ENCODE measurements at regions not wholly inside any gene's neighbourhood (a gene's known extent, or its start where the extent isn't known, plus 50 kb on each side); places are given as distances from the start of the nearest gene placed in this dataset.

DNA sequence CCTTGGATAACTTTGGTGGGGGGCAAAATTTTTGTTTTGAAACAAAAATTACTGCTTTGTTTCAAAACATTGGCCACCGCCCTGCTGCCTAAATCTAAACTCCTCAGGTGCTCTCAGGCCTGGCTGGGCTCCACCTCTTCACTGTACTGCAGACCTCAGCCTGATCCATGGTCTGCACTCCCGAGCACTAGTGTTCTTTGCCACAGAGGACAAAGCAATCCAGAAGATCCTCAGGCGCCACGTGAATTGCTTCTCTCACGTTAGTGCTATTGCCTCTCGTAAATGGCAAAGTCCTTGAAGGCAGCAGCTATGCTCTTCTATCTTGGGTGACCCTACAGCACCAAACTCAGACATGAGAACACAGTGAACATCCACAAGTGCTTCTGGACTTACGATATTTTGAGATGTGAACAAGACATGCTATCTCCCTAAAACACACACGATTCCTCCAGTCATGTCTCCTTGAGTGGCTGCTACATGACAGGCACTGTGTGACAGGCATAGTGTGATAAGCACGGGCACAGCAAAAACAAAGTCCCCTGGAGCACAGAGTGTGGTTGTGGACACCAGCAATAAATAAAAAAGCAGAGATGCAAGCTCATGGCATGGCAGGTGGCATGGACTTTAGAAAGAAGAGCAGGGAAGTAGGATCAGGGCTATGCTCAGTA lies 582.1 kb upstream of the DPP6 start:
- no peak for DNase-seq

DNA sequence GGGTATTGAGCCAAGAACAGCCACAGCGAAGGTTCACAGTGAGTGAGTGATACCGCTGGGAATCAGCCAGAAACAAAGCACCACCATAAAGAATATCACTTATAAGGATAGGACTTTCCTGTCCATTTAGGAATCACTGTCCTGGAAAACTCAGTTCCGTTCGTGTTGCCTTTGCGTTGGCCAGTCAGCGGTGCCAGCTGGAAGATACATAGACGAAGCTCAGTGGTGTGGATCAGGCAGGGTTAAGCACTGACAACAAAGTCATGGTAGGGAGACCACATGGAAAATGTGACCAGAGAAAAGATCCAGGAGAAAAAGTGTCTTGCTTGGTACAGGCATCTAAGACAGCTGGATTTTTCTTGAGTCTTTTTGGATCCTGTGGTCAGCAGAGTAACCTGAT lies 579.7 kb upstream of the DPP6 start:
- DNase-seq, result no peak

DNA sequence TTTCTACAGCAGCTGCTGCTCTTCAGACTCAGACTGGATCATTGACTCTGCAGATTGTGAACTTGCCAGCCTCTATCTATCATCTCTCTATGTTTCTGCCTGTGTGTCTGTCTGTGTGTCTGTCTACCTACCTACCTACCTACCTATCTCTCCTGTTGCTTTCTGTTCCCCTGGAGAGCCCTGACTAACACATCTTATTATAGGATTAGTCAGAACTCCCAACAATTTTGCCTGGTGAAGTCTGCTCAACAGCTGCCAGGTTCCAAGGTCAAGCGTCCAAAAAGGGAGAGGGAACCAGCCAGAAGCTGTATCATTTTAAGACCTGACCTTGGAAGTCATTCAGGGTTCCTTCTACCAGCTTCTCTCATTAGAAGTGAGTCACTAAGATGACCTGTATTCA lies 579.0 kb upstream of the DPP6 start:
- no peak for DNase-seq

- no peak for DNase-seq
Observed at GRCh38 chr7:153475239-153475638, 577.0 kb upstream of the DPP6 start.

- no peak for DNase-seq
Observed at GRCh38 chr7:153476166-153476565, 576.0 kb upstream of the DPP6 start.

- no peak for DNase-seq
Observed at GRCh38 chr7:153496257-153496656, 555.9 kb upstream of the DPP6 start.

DNA sequence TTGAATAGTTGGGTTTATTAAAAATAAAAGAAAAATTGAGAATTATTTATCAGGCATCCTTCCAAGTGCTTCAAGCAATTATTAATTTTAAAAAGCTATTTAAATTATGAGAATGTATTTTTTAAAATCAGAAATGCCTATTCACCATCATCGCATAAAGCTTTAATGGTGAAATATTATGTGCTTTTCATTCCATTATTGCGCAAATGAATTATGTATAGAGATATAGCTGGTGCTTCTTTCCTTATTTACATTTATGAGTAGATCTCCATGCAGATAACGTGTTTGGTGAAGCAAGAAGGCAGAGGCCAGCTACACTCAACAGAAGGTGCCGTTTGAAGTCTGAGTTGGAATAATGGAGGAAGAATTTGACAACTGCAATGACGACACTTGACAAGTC lies 549.1 kb upstream of the DPP6 start:
- no peak for DNase-seq

DNA sequence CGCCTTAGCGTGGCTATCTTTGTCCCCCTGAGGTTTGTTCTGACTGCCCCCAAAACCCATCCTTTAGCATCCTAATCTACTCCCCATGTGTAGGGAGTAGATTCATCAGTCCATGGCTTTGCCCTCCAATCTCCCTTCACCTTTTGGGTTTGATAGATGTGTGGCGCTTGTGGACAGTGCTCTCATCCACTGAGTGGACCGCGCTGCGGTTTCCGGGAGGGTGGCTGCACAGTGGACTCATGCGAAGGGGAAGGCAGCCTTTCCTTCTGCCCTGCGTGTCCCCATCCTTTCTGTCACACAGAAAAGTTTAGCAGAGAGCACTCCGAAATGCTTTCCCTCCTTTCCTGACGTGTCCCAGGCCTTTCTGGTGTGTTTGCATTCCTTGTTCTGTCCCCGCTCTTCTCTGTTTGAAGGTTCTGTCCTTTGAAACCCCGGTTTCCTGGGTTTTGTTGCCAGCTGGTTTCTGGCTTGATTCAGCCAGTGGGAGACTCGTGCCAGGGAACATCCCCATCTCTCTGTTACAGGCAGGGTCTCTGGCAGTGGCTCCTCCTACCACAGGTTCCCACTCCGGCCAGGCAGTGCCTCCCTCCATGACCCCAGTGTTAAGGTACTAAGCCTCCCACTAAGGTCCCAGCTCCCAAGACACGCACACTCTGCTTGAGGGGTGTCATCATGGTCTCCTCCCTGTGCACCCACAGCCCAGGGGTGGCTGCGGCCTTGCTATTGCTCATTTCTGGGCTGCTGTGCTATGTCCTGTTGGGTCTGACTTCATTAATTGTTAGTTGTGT lies 547.7 kb upstream of the DPP6 start:
- DNase-seq, result no peak

DNA sequence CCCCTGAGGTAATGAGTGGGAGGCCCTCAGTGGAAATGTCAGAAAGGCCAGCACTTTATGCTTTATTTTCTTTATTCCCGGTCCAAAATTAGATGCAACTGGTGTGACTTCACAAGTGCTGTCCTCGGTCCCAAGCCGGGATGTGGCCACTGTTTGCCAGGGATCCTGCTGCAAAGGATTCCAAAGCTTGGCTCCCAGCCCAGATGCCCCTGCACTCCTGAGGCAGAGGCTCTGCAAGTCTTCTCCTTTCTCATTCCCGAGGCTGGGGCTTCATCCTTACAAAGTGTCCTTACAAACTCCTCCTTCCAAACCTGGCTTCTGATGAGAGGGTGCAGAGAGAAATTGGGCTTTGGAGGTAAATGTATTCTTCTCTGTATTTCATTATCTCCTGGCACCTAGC lies 544.3 kb upstream of the DPP6 start:
- no peak for DNase-seq

DNA sequence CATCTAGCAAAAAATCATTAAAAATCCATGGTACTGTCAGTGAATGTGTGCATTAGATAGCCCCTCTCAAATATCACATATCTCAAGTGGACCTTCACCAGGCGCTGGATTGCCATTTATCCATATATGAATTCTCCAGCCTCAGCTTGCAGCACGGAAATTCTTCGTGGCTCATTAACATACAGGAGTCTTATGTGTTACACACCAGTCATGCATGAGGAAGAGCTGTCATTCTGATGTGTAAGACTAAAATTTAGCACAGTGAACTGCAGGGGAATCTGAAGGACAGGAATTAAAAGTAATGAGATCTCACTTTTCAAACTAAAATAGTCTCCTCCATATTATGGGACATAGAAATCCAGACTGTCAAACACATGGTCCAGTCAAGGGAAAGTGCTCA lies 542.4 kb upstream of the DPP6 start:
- no peak for DNase-seq

DNA sequence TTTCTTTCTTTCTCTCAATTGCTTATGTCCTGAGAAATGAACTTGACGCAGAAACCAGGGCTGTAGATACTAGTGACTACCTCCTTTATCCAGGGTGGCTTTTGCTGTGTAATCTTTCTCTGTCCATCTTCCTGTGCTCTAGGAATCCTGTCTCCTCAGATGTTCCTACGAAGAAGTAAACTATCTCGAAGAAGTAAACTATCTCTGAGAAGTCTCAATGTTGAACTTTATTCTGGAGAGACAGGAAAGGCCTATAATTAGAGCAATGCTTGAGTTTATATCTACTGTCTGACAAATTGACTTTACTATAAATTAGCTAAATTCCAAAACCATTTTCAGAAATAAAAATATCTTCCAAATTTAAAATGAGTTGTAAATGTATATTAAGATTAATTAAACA lies 541.5 kb upstream of the DPP6 start:
- no peak for DNase-seq

DNA sequence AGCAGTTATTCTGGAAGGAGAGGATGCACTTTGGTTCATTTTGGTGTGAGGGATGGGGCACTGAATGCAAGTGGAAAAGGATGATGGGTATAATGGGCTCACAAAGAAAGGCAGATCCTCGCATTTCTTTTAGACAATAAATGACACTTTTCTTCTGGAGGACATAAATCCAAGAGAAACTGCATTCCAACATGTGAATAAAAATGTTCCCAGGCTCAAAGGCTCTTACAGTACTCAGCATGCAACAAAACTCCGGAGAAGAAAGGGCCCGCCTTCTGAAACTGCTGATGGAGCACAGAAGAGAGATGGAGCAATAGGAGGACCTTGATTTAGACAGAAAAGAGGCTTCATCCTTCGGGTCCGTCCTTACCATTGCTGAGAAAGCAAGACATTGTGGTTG lies 538.2 kb upstream of the DPP6 start:
- DNase-seq, result no peak

- DNase-seq, result no peak
Observed at GRCh38 chr7:153515359-153515758, 536.8 kb upstream of the DPP6 start.

- DNase-seq, result no peak
Observed at GRCh38 chr7:153518201-153518984, 533.8 kb upstream of the DPP6 start.

DNA sequence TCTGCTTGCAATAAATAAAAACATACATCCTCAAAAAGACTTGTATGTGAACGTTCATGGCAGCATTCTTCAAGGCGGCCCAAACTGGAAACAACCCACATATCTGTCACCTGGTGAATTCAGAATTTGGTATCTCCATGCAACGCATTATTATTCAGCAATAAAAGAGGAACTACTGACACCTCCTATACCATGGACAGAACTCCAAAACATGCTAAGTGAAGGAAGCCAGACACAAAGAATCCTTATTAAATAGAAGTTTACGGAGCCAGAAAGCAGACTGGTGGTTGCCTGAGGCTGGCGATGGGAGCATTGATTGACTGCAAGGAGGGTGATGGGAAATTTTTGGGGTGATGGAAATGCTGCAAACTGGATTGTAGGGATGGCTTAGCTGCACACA lies 530.8 kb upstream of the DPP6 start:
- no peak for DNase-seq

DNA sequence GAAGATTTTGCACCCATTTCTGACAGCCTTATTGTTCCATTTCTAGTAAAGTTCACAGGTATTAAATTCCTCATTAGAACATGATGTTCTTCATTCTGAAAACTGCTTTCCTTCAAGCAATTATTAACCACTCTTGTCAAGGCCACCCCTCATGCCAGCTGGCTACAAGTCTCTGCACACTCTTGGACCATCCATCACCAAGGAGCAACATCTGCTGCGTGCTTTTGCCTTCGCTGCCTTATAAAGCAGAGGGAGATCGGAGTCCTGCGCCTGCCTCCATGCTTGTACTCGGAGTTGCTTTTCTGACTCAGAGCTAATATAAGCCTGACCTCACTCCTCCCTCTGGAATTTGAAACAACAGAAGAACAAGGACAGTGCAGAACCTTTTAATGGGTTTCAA lies 529.9 kb upstream of the DPP6 start:
- DNase-seq, result no peak

- no peak for DNase-seq
Observed at GRCh38 chr7:153523320-153524015, 528.7 kb upstream of the DPP6 start.

DNA sequence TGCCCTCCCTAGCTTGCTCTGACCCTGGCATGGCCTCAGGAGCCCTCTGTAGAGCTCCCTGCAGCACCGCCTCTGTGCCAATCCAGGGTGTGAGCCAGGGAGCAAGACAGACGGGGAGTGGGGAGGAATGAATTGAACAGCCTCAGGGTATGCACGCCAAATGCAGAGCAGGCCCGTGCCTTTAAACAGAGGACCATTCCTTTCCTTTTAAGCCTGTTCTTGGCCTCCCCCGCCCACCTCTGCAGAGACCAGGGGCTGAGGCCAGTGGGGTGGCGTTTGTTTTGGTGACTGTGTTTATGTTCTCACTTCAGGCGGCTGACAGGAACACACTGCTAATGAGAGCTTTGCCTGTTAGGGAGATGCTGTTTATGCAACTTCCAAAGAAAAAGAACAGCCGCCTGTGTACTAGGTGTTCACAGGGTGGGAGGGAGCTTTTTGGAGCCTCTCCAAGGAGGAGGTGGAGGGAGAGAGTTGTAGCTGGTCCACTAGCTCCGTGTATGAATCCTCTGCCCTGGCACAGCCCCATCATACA lies 528.1 kb upstream of the DPP6 start:
- no peak for DNase-seq

DNA sequence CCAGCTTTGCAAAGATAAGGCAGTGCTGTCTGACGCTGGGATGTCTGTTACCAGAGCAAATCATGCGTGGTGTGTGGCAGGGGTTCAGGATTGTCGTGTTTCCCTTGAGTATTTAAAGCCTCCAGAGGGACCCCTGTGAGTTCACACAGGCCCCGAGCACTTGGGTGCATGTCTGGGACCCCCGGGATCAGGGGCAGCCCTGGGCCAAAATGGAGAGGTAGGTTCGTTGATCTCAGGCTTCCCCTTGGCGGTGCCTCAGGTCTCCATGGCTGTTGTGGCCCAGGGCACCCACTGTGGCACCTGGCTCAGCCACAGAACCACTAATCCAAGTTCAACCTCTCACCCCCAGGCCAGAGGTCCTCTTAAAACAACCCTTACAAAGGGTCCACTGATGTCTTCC lies 523.1 kb upstream of the DPP6 start:
- DNase-seq, result no peak

DNA sequence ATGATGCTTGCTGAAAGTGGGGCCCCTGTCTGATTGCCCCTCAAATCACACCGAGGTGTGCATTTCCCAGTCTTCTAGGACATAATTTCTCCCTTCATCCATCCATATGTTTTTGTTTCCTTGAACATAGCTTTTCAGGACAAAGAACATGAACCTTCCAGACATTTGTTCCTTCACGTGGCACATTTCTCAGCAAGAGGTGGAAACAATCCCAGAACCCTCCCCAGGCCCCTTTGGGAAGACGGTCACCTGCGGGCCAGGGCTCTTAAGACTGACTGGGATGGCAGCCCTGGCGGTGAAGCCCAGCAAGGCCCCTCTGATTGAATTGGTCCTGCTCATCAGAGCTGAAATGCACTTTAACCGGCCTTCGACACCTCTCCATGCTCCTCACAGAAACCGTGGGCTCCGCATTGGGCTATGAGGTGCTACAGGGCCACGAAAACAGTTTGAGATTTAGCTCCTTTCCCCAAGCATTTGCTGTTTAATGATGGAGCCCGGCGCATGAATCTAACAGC lies 522.5 kb upstream of the DPP6 start:
- DNase-seq, result no peak

DNA sequence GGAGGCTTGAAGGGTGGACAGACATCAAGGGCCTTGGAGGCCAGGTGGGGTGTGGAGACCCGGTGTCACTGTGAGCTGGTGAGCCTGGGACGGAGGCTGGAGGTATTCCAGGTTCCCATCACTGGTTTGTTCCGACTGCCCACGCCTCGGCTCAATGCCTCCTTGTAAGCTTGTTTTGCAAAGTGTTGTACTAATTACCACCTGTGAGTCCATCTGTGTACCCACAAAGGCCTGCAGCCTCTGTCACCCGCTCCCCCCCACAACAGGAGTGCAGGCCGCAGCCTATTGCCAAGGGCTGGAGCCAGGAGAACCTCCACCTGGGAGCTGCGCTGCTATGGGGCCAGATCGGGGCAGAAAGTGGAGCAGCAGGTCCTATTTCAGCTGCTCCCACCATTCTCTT lies 521.8 kb upstream of the DPP6 start:
- DNase-seq, result no peak

DNA sequence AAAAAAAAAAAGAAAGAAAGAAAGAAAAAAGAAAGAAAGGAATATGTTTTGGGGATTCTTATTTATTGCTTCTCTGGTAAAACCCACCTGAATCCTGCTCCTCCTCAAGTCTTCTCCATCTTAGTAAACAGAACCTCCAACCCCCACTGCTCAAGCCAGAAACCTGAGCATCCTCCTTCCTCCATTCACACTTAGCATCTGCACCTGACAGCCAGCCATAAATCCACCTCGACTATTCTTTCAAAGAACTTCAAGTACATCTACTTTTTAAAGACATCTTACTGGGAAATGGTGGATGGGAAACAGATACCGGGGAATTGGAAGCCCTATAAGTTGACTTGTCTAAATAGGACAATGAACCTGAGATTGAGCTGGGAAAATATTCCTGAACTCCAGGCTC lies 519.9 kb upstream of the DPP6 start:
- DNase-seq, result no peak

GRCh38 chr7:153537271-153537670 lies 514.9 kb upstream of the DPP6 start:
- no peak for DNase-seq
